ENCODE measurements at regions not wholly inside any gene's neighbourhood (a gene's known extent, or its start where the extent isn't known, plus 50 kb on each side); places are given as distances from the start of the nearest gene placed in this dataset.
"Not testable (repeated sequence)": the region's sequence is repeated elsewhere in the genome, so short reads cannot be mapped to it uniquely, and the experiment has no call there.

DNA sequence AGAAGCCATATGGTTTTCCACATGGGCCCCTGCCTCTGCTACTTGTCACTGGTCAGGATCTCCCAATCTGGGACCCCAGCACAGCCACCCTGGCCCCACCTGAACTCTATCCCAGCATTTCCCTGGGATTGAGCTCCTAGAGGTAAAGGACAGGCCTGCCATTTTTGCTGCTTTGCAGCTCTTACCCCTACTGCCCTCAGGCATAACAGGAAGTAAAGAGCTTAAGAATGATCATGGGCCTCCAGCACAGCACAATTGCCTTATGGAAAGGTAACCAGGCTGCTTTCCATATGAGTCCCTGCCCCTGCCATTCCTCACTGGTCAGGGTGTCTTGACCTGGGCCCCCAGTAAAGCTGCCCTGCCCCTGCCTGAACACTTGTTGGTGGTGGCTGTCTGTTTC, 196.6 kb upstream of the XIST start:
- BruUV-seq (replicated peaks) = no TSS peak
- Histone ChIP-seq H3K4me2 (ENCODE audit: low read depth, low read length) (no peak overlapping the region), H3K27ac (ENCODE audit: extremely low read length, insufficient read depth, low read length) (no peak overlapping the region), H3K79me2 (ENCODE audit: insufficient read depth, low read length) (no peaks in the 10 kb centered on the region), H3K4me1 (ENCODE audit: insufficient read depth, low read length) (no peaks in the 10 kb centered on the region), H3K9ac (ENCODE audit: insufficient read depth, low read depth, low read length) (no peak overlapping the region), H3K27me3 (ENCODE audit: control insufficient read depth in 1 of 2, insufficient read depth in 2 of 2, low read length in 2 of 2) (no peaks in the 10 kb centered on the region), H3K4me3 (replicated peaks in 1 of 3; ENCODE audit: insufficient read depth in 1 of 3, low read depth in 2 of 3, low read length in 3 of 3) (no peak overlapping the region), H2AFZ (ENCODE audit: low read length) (no peak overlapping the region), H3K36me3 (replicated peaks in 1 of 2; ENCODE audit: control insufficient read depth in 1 of 2, insufficient read depth in 2 of 2, low read length in 2 of 2) (no peaks in the 10 kb centered on the region), H4K20me1 (ENCODE audit: insufficient read depth, low read length) (no peaks in the 10 kb centered on the region), H3K9me3 (ENCODE audit: low read length) (no peaks in the 10 kb centered on the region)
- no peak for TF ChIP-seq PPARG (CRISPR knock-in tag; conservative IDR thresholded peaks at IDR 0.05)
- in situ Hi-C loops (cut with HindIII; ENCODE audit: extremely low pct_ligation_motif_present, low pct_unique_long_range_greater_than_20kb) (no loop called here), intact Hi-C loops (cut with micrococcal nuclease; ENCODE audit: unreplicated experiment) (no loop called here)
- ChIA-PET CTCF (ENCODE audit: low intra/inter-chr PET ratio, low total read pairs) (no interaction called here), POLR2A (no interaction called here)
- no peak for DNase-seq (ENCODE audit: low spot score)
- ATAC-seq = no peak
- no peak for FAIRE-seq

DNA sequence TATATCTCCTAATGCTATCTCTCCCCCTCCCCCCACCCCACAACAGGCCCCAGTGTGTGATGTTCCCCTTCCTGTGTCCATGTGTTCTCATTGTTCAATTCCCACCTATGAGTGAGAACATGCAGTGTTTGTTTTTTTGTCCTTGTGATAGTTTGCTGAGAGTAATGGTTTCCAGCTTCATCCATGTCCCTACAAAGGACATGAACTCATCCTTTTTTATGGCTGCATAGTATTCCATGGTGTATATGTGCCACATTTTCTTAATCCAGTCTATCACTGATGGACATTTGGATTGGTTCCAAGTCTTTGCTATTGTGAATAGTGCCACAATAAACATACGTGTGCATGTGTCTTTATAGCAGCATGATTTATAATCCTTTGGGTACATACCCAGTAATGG, 181.6 kb upstream of the XIST start:
- H4K20me1 ChIP-seq (ENCODE audit: insufficient read depth, low read length); H3K36me3 ChIP-seq (replicated peaks in 1 of 2; ENCODE audit: control insufficient read depth in 1 of 2, insufficient read depth in 2 of 2, low read length in 2 of 2); H3K4me1 ChIP-seq (ENCODE audit: insufficient read depth, low read length); POLR2A ChIA-PET; H3K4me2 ChIP-seq (ENCODE audit: low read depth, low read length); CTCF ChIA-PET (ENCODE audit: low intra/inter-chr PET ratio, low total read pairs); H3K27me3 ChIP-seq (ENCODE audit: control insufficient read depth in 1 of 2, insufficient read depth in 2 of 2, low read length in 2 of 2); intact Hi-C loops (cut with micrococcal nuclease; ENCODE audit: unreplicated experiment); H2AFZ ChIP-seq (ENCODE audit: low read length); H3K9me3 ChIP-seq (ENCODE audit: low read length); DNase-seq (ENCODE audit: low spot score); H3K9ac ChIP-seq (ENCODE audit: insufficient read depth, low read depth, low read length); BruUV-seq (replicated peaks); H3K4me3 ChIP-seq (replicated peaks in 1 of 3; ENCODE audit: insufficient read depth in 1 of 3, low read depth in 2 of 3, low read length in 3 of 3); H3K27ac ChIP-seq (ENCODE audit: extremely low read length, insufficient read depth, low read length); in situ Hi-C loops (cut with HindIII; ENCODE audit: extremely low pct_ligation_motif_present, low pct_unique_long_range_greater_than_20kb); ATAC-seq; FAIRE-seq; H3K79me2 ChIP-seq (ENCODE audit: insufficient read depth, low read length): not testable (repeated sequence)
- no CpG with 5 or more reads among the region's 1 CpG for WGBS (ENCODE audit: low lambda C conversion rate)

DNA sequence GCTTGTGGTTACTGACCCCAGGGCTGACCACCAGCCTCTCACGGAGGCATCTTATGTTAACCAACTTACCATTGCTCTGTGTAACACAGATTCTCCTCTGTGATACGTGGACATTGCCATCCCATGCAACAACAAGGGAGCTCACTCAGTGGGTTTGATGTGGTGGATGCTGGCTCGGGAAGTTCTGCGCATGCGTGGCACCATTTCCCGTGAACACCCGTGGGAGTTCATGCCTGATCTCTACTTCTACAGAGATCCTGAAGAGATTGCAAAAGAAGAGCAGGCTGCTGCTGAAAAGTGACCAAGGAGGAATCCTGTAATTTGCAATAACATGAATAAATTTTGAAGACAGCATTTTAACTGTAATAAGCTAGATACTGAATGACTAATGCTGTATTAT, 179.0 kb upstream of the XIST start:
- CTCF ChIA-PET (ENCODE audit: low intra/inter-chr PET ratio, low total read pairs); H3K4me1 ChIP-seq (ENCODE audit: insufficient read depth, low read length); H3K36me3 ChIP-seq (replicated peaks in 1 of 2; ENCODE audit: control insufficient read depth in 1 of 2, insufficient read depth in 2 of 2, low read length in 2 of 2); H3K4me2 ChIP-seq (ENCODE audit: low read depth, low read length); H3K27me3 ChIP-seq (ENCODE audit: control insufficient read depth in 1 of 2, insufficient read depth in 2 of 2, low read length in 2 of 2); FAIRE-seq; BruUV-seq (replicated peaks); H3K79me2 ChIP-seq (ENCODE audit: insufficient read depth, low read length); H3K4me3 ChIP-seq (replicated peaks in 1 of 3; ENCODE audit: insufficient read depth in 1 of 3, low read depth in 2 of 3, low read length in 3 of 3); H3K27ac ChIP-seq (ENCODE audit: extremely low read length, insufficient read depth, low read length); intact Hi-C loops (cut with micrococcal nuclease; ENCODE audit: unreplicated experiment); in situ Hi-C loops (cut with HindIII; ENCODE audit: extremely low pct_ligation_motif_present, low pct_unique_long_range_greater_than_20kb); H2AFZ ChIP-seq (ENCODE audit: low read length); H3K9me3 ChIP-seq (ENCODE audit: low read length); ATAC-seq; POLR2A ChIA-PET; H4K20me1 ChIP-seq (ENCODE audit: insufficient read depth, low read length); H3K9ac ChIP-seq (ENCODE audit: insufficient read depth, low read depth, low read length); DNase-seq (ENCODE audit: low spot score): not testable (repeated sequence)
- WGBS (ENCODE audit: low lambda C conversion rate) = 92% methylated on average over 5 of the region's 7 CpGs

DNA sequence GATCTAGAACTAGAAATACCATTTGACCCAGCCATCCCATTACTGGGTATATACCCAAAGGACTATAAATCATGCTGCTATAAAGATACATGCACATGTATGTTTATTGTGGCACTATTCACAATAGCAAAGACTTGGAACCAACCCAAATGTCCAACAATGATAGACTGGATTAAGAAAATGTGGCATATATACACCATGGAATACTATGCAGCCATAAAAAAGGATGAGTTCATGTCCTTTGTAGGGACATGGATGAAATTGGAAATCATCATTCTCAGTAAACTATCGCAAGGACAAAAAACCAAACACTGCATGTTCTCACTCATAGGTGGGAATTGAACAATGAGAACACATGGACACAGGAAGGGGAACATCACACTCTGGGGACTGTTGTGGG, 178.3 kb upstream of the XIST start:
- not testable (repeated sequence) for ATAC-seq, FAIRE-seq

More for the DNA sequence above, 178.3 kb upstream of the XIST start:
- H3K4me3 ChIP-seq (replicated peaks in 1 of 3; ENCODE audit: insufficient read depth in 1 of 3, low read depth in 2 of 3, low read length in 3 of 3); POLR2A ChIA-PET; H3K4me1 ChIP-seq (ENCODE audit: insufficient read depth, low read length); CTCF ChIA-PET (ENCODE audit: low intra/inter-chr PET ratio, low total read pairs); H3K79me2 ChIP-seq (ENCODE audit: insufficient read depth, low read length); H3K4me2 ChIP-seq (ENCODE audit: low read depth, low read length); H3K36me3 ChIP-seq (replicated peaks in 1 of 2; ENCODE audit: control insufficient read depth in 1 of 2, insufficient read depth in 2 of 2, low read length in 2 of 2); H2AFZ ChIP-seq (ENCODE audit: low read length); DNase-seq (ENCODE audit: low spot score); H3K9me3 ChIP-seq (ENCODE audit: low read length); H3K27me3 ChIP-seq (ENCODE audit: control insufficient read depth in 1 of 2, insufficient read depth in 2 of 2, low read length in 2 of 2); H4K20me1 ChIP-seq (ENCODE audit: insufficient read depth, low read length); in situ Hi-C loops (cut with HindIII; ENCODE audit: extremely low pct_ligation_motif_present, low pct_unique_long_range_greater_than_20kb); H3K27ac ChIP-seq (ENCODE audit: extremely low read length, insufficient read depth, low read length); H3K9ac ChIP-seq (ENCODE audit: insufficient read depth, low read depth, low read length); BruUV-seq (replicated peaks); intact Hi-C loops (cut with micrococcal nuclease; ENCODE audit: unreplicated experiment): not testable (repeated sequence)
- WGBS (ENCODE audit: low lambda C conversion rate) = no CpG with 5 or more reads among the region's 1 CpG
